HG03135 (cell line): ENCODE measurements at regions not wholly inside any gene's neighbourhood (a gene's known extent, or its start where the extent isn't known, plus 50 kb on each side); places are given as distances from the start of the nearest gene placed in this dataset.

Experiments
- ATAC-seq: cut with Tn5 transposase; IDR thresholded peaks from one replicate; pipeline ENCODE4 v1.9.1; 2021; ENCODE audit warnings: mild to moderate bottlenecking, moderate library complexity; ENCODE audit not compliant: unreplicated experiment

DNA sequence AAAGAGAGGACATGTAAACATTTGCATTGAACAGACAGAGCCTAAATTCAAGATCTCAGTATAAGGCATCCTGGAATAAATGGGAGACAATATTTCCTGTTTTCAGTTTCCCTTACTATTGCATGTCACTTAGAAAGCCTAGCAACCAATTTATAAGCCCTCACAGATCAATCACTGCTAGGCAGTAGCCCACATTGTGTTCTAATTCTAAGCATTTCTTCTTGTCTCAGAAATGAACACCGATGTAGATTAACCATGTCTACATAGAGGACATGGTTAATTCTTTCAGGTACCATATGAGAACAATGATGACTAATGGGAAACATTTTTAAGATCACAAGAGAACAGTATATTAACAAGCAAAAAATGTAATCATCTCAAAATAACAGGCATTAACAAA is 79.6 kb upstream of the HMHB1 start:
- no peak for ATAC-seq

DNA sequence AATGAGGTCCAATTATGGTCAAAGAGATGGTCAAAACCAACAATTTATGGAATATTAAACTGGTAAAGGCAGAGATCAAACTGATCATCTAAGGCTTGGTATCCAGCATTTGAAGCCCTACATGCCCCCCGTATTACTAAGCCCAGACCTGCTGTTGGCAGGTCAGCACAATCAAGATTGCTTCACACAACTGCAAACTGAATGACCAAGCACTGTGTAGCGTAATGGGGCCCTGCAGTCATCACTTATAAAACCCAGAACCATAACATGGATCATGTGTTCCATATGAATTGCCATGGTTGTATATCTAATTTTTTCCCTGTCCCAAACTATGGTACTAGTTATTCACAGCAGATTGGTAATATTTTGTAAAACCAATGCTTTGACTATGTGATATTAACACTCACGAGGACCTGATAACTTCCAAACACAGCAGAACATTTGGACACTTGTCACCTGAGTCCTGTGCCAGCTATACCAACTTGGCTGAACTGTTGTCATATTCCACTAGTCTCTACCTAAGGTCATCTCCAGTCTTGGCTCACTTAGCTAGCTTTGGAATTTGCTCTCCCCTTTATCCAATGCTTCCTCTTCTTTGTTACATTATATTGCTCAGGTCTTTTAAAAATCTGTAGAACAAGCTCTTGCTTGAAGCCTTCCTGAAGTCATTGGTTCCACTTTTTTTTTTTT is 81.7 kb upstream of the HMHB1 start:
- ATAC-seq: no peak

GRCh38 chr5:143729334-143729946 is 82.5 kb upstream of the HMHB1 start:
- ATAC-seq: no peak

GRCh38 chr5:143723159-143723558 is 88.8 kb upstream of the HMHB1 start:
- ATAC-seq: no peak

DNA sequence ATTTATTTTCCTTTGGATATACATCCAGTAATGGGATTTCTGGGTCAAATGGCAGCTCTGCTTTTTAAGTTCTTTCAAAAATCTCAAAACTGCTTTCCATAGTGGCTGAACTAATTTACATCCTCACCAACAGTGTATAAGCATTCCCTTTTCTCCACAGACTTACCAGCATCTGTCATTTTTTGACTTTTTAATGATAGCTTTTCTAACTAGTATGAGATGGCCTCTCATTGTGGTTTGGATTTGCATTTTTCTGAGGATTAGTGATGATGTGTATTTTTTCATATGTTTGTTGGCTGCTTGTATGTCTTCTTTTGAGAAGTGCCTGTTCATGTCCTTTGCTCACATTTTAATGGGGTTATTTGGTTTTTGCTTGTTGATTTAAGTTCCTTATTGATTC is 90.0 kb upstream of the HMHB1 start:
- ATAC-seq: no peak

DNA sequence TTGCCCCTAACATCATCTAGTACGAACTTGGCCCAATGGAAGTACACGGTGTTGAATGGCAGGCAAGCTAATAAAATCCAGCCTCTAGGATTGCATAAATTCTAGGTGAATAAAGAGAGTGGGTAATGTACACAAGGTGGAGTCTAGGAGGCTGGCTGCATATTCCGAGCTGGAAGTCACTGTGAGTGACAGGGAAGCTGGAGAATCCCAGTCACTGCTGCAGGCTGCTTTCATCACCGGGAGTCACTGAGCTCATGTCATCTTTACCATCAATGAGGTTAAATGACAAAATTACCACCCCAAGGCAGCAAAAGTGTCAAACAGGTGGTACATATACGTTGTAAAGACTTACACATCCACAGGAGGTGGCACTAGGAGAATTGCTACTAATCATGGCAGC is 91.3 kb upstream of the HMHB1 start:
- no peak for ATAC-seq

GRCh38 chr5:143717400-143717799 is 94.6 kb upstream of the HMHB1 start:
- ATAC-seq: no peak

- no peak for ATAC-seq
These were observed 95.1 kb upstream of the HMHB1 start for GRCh38 chr5:143716881-143717280.

DNA sequence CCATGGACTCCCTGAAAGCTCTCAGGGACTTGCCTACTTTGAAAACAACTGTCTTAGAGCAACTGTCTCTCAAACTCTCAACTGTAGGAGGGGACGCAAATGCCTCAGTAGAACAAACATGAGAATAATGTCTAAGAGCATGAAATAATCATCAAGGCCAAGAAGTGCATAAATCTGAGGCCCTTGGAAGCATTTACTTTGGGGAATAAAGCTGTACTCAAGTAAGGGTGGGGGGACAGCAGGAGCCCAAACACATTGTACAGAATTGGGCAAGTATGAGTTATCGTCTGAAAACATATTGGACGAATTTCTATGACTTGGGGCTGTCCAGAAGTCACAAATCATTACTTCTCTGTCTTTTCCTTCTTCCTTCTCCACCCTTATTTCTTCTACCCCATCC is 96.3 kb upstream of the HMHB1 start:
- ATAC-seq: no peak

GRCh38 chr5:143714629-143715028 is 97.3 kb upstream of the HMHB1 start:
- ATAC-seq: no peak

GRCh38 chr5:143713047-143714003 is 98.6 kb upstream of the HMHB1 start:
- ATAC-seq: no peak

GRCh38 chr5:143708672-143709071 is 103.3 kb upstream of the HMHB1 start:
- ATAC-seq: no peak

DNA sequence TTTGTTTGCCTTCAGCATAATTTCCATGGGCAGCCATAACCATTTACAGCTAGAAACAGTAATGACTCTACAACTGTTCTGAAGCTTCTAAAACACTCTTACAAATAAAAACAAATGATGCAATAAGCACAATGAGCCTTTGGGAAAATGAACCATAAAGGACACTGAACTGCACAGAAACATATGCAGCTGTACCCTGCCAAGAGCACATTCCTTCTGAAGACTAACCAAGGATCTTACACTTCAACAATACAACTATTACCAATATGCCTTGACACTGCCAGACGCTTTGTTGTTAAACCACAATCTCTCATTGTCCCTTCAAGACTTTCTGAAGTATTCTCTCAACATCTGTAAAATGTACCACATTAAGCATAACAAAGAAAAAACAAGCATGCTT is 104.2 kb upstream of the HMHB1 start:
- ATAC-seq: no peak

DNA sequence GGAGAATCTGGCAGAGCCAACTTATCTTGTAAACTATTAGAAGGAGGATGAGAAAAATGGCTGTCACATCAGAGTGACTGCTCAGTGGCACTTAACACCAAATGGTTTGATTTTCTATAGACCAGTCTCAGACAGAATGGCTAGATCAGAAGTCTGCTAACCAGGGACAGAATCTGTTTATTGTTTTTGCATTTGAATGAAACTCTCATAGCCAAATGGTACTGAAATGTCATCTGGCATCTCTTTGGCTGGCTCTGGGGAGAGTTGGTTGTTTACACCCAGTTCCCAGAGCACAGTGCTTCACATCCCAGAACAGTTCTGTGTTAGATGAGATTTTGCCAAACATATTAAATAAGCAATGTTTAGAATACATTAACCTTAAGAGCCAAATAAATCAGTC is 106.6 kb upstream of the HMHB1 start:
- ATAC-seq: no peak

- no peak for ATAC-seq
These were observed 108.3 kb upstream of the HMHB1 start for GRCh38 chr5:143703659-143704058.

GRCh38 chr5:143701493-143701892 is 110.5 kb upstream of the HMHB1 start:
- ATAC-seq: no peak

DNA sequence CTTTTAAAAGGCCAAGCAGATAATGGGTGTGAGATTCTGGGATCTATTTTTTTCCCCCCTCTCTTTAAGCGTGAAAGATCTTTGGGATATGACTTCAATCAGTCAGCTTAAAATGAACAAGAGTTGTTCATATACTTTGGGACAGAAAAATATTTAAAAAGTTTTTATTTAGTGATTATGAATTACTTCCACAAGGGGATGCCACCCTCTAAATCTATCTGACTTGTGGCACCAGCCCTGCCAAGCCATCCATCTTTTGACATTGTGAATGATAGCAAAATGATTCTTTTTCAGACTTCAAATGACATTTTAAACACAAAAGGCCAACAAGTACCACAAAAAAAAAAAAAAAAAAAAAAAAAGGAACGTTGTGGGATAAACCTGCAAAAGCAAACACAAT is 111.0 kb upstream of the HMHB1 start:
- ATAC-seq: no peak

- ATAC-seq: no peak
These were observed 112.8 kb upstream of the HMHB1 start for GRCh38 chr5:143699121-143699520.

DNA sequence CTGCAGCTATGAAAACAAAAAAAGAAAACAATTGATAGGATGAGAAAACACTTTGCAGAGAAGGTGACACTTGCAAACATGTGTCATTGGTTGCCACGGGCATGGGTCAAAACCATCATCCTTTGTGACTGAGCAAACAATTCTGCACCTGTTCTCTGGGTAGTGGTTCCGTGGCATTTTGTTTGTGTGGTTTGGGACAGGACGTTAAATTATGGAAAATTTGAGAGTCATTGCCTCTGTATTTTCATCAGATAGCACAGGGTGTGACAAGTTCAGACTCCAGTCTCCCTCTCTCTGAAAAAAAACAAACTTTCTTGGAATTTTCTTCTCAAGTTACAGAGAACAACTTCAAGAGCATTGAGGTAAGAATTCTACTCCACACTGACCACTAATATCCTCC is 113.4 kb upstream of the HMHB1 start:
- no peak for ATAC-seq

DNA sequence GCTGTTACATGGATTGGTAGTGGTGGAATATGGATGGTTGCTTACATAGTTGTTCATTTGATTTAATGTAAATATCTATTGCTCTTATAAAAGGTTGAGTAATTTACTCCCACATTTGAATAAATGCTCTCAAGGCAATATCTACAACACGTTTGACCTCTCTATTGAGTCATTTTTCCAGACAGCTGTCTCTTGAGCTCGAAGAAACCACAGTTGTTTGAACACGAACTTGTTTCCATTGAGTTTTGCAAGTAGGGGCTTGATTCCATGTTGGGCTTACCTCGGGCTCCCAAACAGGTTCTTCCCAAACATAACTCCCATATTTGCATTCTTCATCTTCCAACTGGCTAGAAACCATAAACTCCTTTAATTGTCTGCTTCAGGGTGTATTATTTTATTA is 115.0 kb upstream of the HMHB1 start:
- ATAC-seq: no peak

DNA sequence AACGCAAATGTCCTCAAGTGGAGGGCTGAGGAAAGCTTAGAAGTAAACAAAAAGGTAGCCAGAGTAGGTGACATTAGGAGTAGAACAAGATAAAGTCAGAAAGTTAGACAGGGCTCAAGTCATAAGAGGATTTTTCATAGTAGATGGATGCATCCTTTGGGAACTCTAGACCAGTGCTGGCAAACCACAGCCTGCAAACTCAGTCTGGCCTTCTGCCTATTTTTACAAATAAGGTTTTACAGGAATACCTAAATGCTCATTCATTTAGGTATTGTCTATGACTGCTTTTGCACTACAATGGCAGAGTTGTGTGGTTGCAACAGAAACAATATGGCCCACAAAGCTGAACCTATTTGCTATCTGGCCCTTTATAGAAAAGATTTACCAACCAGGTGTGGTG is 116.0 kb upstream of the HMHB1 start:
- no peak for ATAC-seq
